ENCODE measurements at regions not wholly inside any gene's neighbourhood (a gene's known extent, or its start where the extent isn't known, plus 50 kb on each side); places are given as distances from the start of the nearest gene placed in this dataset.
"Not testable (repeated sequence)": the region's sequence is repeated elsewhere in the genome, so short reads cannot be mapped to it uniquely, and the experiment has no call there.

GRCh38 chr1:83244832-83245231, 754.1 kb downstream of the TTLL7 start:
- not testable (repeated sequence) for TF ChIP-seq EZH2 (IDR thresholded peaks at IDR 0.05; ENCODE audit: borderline replicate concordance, control insufficient read depth, low read depth, low read length); POLR2A (IDR thresholded peaks at IDR 0.05; ENCODE audit: low read depth, low read length); SMC3 (IDR thresholded peaks at IDR 0.05; ENCODE audit: borderline replicate concordance, low read length); RFX5 (IDR thresholded peaks at IDR 0.05; ENCODE audit: low read depth, low read length); POLR2AphosphoS5 (IDR thresholded peaks at IDR 0.05; ENCODE audit: low read length); CREB1 (IDR thresholded peaks at IDR 0.05; ENCODE audit: low read depth); CTCF (IDR thresholded peaks at IDR 0.05 in 2 of 3, conservative IDR thresholded peaks at IDR 0.05 in 1 of 3; ENCODE audit: control insufficient read depth in 2 of 3, extremely low read depth in 1 of 3, insufficient read depth in 1 of 3, low read depth in 3 of 3, low read length in 3 of 3); ZBTB11 (CRISPR knock-in tag; IDR thresholded peaks at IDR 0.05); CBX5 (IDR thresholded peaks at IDR 0.05; ENCODE audit: low read depth); SIN3A (IDR thresholded peaks at IDR 0.05; ENCODE audit: low read depth, low read length); REST (IDR thresholded peaks at IDR 0.05; ENCODE audit: low read depth, low read length); CEBPB (IDR thresholded peaks at IDR 0.05; ENCODE audit: borderline replicate concordance in 1 of 2, low read depth in 2 of 2, low read length in 2 of 2)
- TF ChIP-seq, protein P1, sequence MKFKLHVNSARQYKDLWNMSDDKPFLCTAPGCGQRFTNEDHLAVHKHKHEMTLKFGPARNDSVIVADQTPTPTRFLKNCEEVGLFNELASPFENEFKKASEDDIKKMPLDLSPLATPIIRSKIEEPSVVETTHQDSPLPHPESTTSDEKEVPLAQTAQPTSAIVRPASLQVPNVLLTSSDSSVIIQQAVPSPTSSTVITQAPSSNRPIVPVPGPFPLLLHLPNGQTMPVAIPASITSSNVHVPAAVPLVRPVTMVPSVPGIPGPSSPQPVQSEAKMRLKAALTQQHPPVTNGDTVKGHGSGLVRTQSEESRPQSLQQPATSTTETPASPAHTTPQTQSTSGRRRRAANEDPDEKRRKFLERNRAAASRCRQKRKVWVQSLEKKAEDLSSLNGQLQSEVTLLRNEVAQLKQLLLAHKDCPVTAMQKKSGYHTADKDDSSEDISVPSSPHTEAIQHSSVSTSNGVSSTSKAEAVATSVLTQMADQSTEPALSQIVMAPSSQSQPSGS (IDR thresholded peaks at IDR 0.05; ENCODE audit: low read length) = not testable (repeated sequence)
